B cell (primary cell): ENCODE measurements at regions not wholly inside any gene's neighbourhood (a gene's known extent, or its start where the extent isn't known, plus 50 kb on each side); places are given as distances from the start of the nearest gene placed in this dataset.

Experiments
- ATAC-seq: fragments of 200-7000 bp; cut with Tn5 transposase; one replicate; pipeline ENCODE4 v1.10.0; 2021; ENCODE audit warnings: low read depth, mild to moderate bottlenecking, moderate number of reproducible peaks, moderate library complexity
- CTCF ChIA-PET: fragments of 350-600 bp; sonication (Branson Sonifier 250); formaldehyde crosslinking; loops from one replicate; lab custom pipeline; 2021; ENCODE audit warnings: antibody characterized with exemption, inconsistent platforms; lab: Charles Lee
- POLR2A ChIA-PET: fragments of 350-600 bp; sonication (Branson Sonifier 250); formaldehyde crosslinking; loops from one replicate; lab custom pipeline; 2021; ENCODE audit warnings: antibody characterized with exemption; lab: Charles Lee
- DNase-seq: peaks from one replicate; pipeline ENCODE4 v3.0.0; 2013
- H2AFZ ChIP-seq: 2 replicates; pipeline ENCODE4 v1.6.1; 2012; ENCODE audit warnings: mild to moderate bottlenecking, low read depth, low read length; ENCODE audit not compliant: insufficient read depth, poor library complexity, severe bottlenecking
- H3K27ac ChIP-seq, 2 donors: 1 replicate in 1 of 2; 2 replicates in 1 of 2; pipeline ENCODE4 v1.5.1; 2012 to 2013; ENCODE audit warnings: low read length in 2 of 2, mild to moderate bottlenecking in 2 of 2, moderate library complexity in 1 of 2
- H3K27me3 ChIP-seq, 4 experiments: fragments of 200-600 bp in 1 of 4; sonication (generic) in 1 of 4; replicated peaks in 1 of 4; 1 replicate in 2 of 4; 2 replicates in 2 of 4; pipeline versions ENCODE4 v1.6.1 to v1.7.0; 2013 to 2016; ENCODE audit warnings: low read length in 3 of 4, mild to moderate bottlenecking in 2 of 4, mixed read lengths in 1 of 4, moderate library complexity in 1 of 4; ENCODE audit not compliant: insufficient read depth in 4 of 4, control insufficient read depth in 3 of 4; ENCODE audit errors: control extremely low read depth in 1 of 4
- H3K36me3 ChIP-seq, 2 experiments: replicated peaks in 1 of 2; 1 replicate in 1 of 2; 2 replicates in 1 of 2; pipeline versions ENCODE4 v1.6.1 to v1.7.1; 2013; ENCODE audit warnings: low read length in 1 of 2; ENCODE audit not compliant: insufficient read depth in 2 of 2, control insufficient read depth in 1 of 2; ENCODE audit errors: control extremely low read depth in 1 of 2, extremely low read depth in 1 of 2
- H3K4me1 ChIP-seq, 2 donors: fragments of 200-600 bp in 1 of 2; sonication (generic) in 1 of 2; 1 replicate in 1 of 2; 2 replicates in 1 of 2; pipeline versions ENCODE4 v1.5.1 to v1.6.1; 2013 to 2017; ENCODE audit warnings: low read length in 2 of 2; ENCODE audit not compliant: control insufficient read depth in 2 of 2, insufficient read depth in 2 of 2
- H3K4me2 ChIP-seq: replicated peaks from 2 replicates; pipeline ENCODE3; 2012; ENCODE audit warnings: mild to moderate bottlenecking, low read depth, low read length; ENCODE audit not compliant: poor library complexity, severe bottlenecking
- H3K4me3 ChIP-seq, 5 experiments: fragments of 200-600 bp in 1 of 5; sonication (generic) in 1 of 5; 1 replicate in 3 of 5; 2 replicates in 2 of 5; pipeline versions ENCODE4 v1.5.1 to v1.7.0; 2011 to 2016; ENCODE audit warnings: low read length in 4 of 5, mild to moderate bottlenecking in 4 of 5, low read depth in 2 of 5, control low read depth in 1 of 5, moderate library complexity in 1 of 5; ENCODE audit not compliant: insufficient read depth in 1 of 5; ENCODE audit errors: control extremely low read depth in 1 of 5, extremely low read depth in 1 of 5
- H3K79me2 ChIP-seq: fragments of 200-600 bp; sonication (generic); one replicate; pipeline ENCODE4 v1.6.0; 2016; ENCODE audit warnings: low read length; ENCODE audit not compliant: control insufficient read depth, insufficient read depth
- H3K9ac ChIP-seq: fragments of 200-600 bp; sonication (generic); 2 replicates; pipeline ENCODE4 v1.6.1; 2017; ENCODE audit warnings: mild to moderate bottlenecking, low read length, moderate library complexity
- H3K9me3 ChIP-seq, 3 donors: one replicate each; pipeline versions ENCODE4 v1.6.1 to v1.7.1; 2013; ENCODE audit warnings: low read length in 2 of 3; ENCODE audit not compliant: control insufficient read depth in 2 of 3, insufficient read depth in 1 of 3; ENCODE audit errors: control extremely low read depth in 1 of 3
- H4K20me1 ChIP-seq: 2 replicates; pipeline ENCODE4 v1.6.0; 2012; ENCODE audit warnings: mild to moderate bottlenecking, low read length; ENCODE audit not compliant: insufficient read depth, control insufficient read depth, poor library complexity, severe bottlenecking
- H3K27ac Mint-ChIP-seq: one replicate; pipeline ENCODE4 v1.8.0; 2021; ENCODE audit warnings: mixed read lengths
- H3K27me3 Mint-ChIP-seq: one replicate; pipeline ENCODE4 v1.8.0; 2021; ENCODE audit warnings: mixed read lengths
- H3K4me1 Mint-ChIP-seq: one replicate; pipeline ENCODE4 v1.8.0; 2021; ENCODE audit warnings: mixed read lengths
- H3K4me3 Mint-ChIP-seq: one replicate; pipeline ENCODE4 v1.8.0; 2021; ENCODE audit warnings: mixed read lengths
- H3K9me3 Mint-ChIP-seq: one replicate; pipeline ENCODE4 v1.8.0; 2022; ENCODE audit warnings: mixed read lengths; ENCODE audit not compliant: insufficient read depth
- CTCF ChIP-seq: fragments of 200-600 bp; IDR thresholded peaks from one replicate; pipeline ENCODE4 v1.8.0; 2022; ENCODE audit warnings: antibody characterized with exemption, mild to moderate bottlenecking
- EZH2 ChIP-seq: IDR thresholded peaks from 2 replicates; pipeline ENCODE4 v1.6.1; 2012; ENCODE audit warnings: borderline replicate concordance, low read depth, mild to moderate bottlenecking, moderate library complexity, low read length; ENCODE audit not compliant: insufficient read depth, poor library complexity, severe bottlenecking
- WGBS: methylation state at CpG from one replicate; pipeline ENCODE4 v1.1.5; 2013; ENCODE audit warnings: missing lambda C conversion rate; ENCODE audit not compliant: insufficient coverage; 5-methylcytosine and 5-hydroxymethylcytosine counted together
- intact Hi-C: fragments of 100-400 bp; cut with micrococcal nuclease; formaldehyde crosslinking; loops from one replicate; pipeline ENCODE4 v1.10.0; 2022

GRCh38 chr3:24846286-24846860 lies 351.7 kb upstream of the THRB start:
- H3K36me3 ChIP-seq = no peaks in the 10 kb centered on the region
- no peak overlapping the region for H3K4me3 ChIP-seq
- H3K9me3 Mint-ChIP-seq = no peaks in the 10 kb centered on the region
- H3K9me3 ChIP-seq = no peaks in the 10 kb centered on the region
- ChIA-PET CTCF (no interaction called here), POLR2A (no interaction called here)
- no peaks in the 10 kb centered on the region for H3K4me1 ChIP-seq
- TF ChIP-seq CTCF = no peak
- TF ChIP-seq EZH2 = no peak
- intact Hi-C loops = no loop called here
- H3K27ac Mint-ChIP-seq = no peak overlapping the region
- no peaks in the 10 kb centered on the region for H4K20me1 ChIP-seq
- no peak overlapping the region for H3K4me2 ChIP-seq
- no peaks in the 10 kb centered on the region for H3K4me1 Mint-ChIP-seq
- no peak overlapping the region for H3K4me3 Mint-ChIP-seq
- no peak overlapping the region for H3K9ac ChIP-seq
- no peak overlapping the region for H2AFZ ChIP-seq
- H3K79me2 ChIP-seq = no peaks in the 10 kb centered on the region
- no peaks in the 10 kb centered on the region for H3K27me3 ChIP-seq
- DNase-seq (no peak), ATAC-seq (no peak)
- no peak overlapping the region for H3K27ac ChIP-seq
- 80% methylated on average over 1 of the region's 1 CpG for WGBS
- no peaks in the 10 kb centered on the region for H3K27me3 Mint-ChIP-seq

GRCh38 chr3:24850245-24850644 lies 355.6 kb upstream of the THRB start:
- Mint-ChIP-seq H3K4me1 (no peaks in the 10 kb centered on the region), H3K27ac (no peak overlapping the region), H3K4me3 (no peak overlapping the region), H3K9me3 (peaks cover 2% of the 10 kb centered on the region), H3K27me3 (no peaks in the 10 kb centered on the region)
- no peak overlapping the region for H3K4me2 ChIP-seq
- no peak overlapping the region for H3K27ac ChIP-seq
- TF ChIP-seq CTCF (no peak), EZH2 (no peak)
- ATAC-seq (no peak), DNase-seq (no peak)
- no peak overlapping the region for H3K4me3 ChIP-seq
- H4K20me1 ChIP-seq = no peaks in the 10 kb centered on the region
- CTCF ChIA-PET = no interaction called here
- H3K9me3 ChIP-seq = no peaks in the 10 kb centered on the region
- no peak overlapping the region for H3K9ac ChIP-seq
- POLR2A ChIA-PET = no interaction called here
- intact Hi-C loops = no loop called here
- H3K27me3 ChIP-seq = no peaks in the 10 kb centered on the region
- no peaks in the 10 kb centered on the region for H3K79me2 ChIP-seq
- no peaks in the 10 kb centered on the region for H3K4me1 ChIP-seq
- H3K36me3 ChIP-seq = no peaks in the 10 kb centered on the region
- WGBS = 0% methylated on average over 1 of the region's 2 CpGs
- H2AFZ ChIP-seq = no peak overlapping the region
